H1 (cell line): ENCODE measurements at regions not wholly inside any gene's neighbourhood (a gene's known extent, or its start where the extent isn't known, plus 50 kb on each side); places are given as distances from the start of the nearest gene placed in this dataset.

Experiments
- CHD7 ChIP-seq: fragments of 300-600 bp; sonication (generic); IDR thresholded peaks from 2 replicates; pipeline ENCODE4 v1.7.1; 2012; ENCODE audit warnings: low read length, moderate library complexity, mild to moderate bottlenecking, inconsistent platforms; ENCODE audit not compliant: insufficient replicate concordance
- GTF2F1 ChIP-seq: IDR thresholded peaks from 2 replicates; pipeline ENCODE4 v1.6.1; 2012; ENCODE audit warnings: low read depth, low read length, improper control_type of control experiment, borderline replicate concordance
- KDM4A ChIP-seq: IDR thresholded peaks from one replicate; pipeline ENCODE4 v1.7.1; 2012; ENCODE audit warnings: low read depth, mild to moderate bottlenecking, moderate library complexity, low read length, inconsistent platforms; ENCODE audit not compliant: severe bottlenecking

DNA sequence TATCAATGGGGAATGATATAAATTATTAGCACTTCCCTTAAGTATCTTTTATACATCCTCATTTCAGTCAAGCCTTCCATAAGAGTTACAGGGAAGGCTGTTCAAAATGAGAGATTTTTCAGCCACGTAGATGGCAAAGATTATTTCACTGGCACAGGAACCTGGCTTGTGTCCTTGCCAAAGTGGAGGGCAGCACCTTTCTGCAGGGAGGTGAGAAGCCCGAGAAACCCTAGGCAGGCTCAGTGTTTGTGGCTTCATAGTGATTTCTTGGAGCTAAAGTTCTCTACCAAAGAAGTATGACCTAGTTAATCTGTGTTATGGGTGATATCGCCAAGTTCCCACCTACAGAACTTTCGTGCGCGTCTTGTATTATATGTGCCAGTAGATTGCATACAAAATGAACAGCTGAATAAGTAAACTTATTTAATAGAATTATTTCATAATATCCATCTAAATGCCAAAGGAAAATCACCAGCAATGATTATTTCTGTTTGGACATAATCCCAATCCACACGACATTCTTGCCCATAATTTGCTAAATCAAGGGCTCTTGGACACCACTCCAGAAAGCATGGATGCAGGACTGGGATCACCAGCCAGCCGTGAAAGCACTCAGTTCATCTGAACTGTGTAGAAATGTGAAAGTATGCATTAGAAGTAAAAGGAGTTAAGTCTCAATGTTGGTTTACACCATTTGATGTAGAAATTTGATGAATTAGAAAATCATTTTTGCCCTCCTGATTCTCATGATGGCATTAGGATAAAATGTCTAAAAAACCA, 150.4 kb upstream of the RNF32 start (continued):
- no peak for TF ChIP-seq CHD7
- TF ChIP-seq GTF2F1, result no peak
- TF ChIP-seq KDM4A, result no peak
